ENCODE measurements at regions not wholly inside any gene's neighbourhood (a gene's known extent, or its start where the extent isn't known, plus 50 kb on each side); places are given as distances from the start of the nearest gene placed in this dataset.
"Not testable (repeated sequence)": the region's sequence is repeated elsewhere in the genome, so short reads cannot be mapped to it uniquely, and the experiment has no call there.

- no peak for DNase-seq
Measured at GRCh38 chr1:244106837-244107493, 55.9 kb downstream of the ZBTB18 start.

DNA sequence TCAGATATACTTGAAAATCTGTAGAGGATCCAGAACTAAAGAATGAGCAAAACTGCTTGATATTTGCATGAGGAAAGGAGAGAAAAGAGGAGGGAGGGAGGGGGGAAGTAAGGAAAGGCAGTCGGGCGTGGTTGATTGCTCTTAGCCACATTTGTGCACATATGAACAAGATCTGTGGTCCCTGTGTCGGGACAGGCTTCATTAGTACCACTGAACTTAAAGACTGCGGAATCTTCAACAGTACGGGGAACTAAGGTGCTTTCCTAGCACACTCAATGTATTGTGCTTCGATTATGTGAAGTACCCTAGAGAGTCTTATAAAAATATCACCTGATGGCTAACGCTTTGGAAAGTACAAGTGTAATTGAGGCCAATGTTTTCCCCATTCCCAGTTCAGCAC lies 59.9 kb downstream of the ZBTB18 start:
- no peak for DNase-seq

- no peak for DNase-seq
Measured at GRCh38 chr1:244112041-244112440, 61.0 kb downstream of the ZBTB18 start.

- DNase-seq = no peak
Measured at GRCh38 chr1:244112636-244113035, 61.6 kb downstream of the ZBTB18 start.

DNA sequence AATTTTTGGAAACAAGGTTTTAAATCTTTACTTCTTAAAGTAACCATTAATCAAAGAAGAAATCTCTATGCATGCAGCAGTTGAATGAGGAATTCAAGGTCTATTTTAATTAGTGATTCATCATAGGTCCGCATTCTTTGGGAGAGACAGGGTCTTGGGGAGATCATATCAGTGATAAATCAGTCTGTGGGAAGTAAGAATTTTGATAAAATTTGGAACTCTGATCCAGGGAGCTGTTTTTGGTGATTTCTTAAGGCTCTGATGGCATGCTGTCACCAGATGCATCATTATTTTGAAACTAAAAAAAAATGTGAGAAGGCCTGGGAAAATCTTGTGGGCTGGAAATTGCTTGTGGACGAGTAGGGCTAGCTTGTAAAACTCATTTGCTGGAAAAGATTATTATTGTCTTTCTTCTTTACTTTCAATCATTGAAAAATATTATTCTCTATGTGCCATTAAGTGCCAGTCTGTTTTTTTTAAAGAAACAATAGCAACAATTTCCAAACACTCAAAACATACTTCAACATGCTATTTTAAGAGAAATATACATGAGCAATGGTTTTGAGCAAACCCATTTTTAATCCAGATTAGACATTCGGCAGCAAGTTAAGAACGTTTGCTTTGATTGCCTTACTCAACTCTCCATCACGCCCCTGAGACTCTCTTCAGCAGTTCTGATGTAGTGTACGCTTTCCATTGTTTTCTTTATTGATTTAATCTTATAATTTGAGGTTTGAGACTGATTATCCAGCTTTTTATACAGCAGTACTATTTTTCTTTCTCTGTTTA lies 62.6 kb downstream of the ZBTB18 start:
- DNase-seq = no peak

DNA sequence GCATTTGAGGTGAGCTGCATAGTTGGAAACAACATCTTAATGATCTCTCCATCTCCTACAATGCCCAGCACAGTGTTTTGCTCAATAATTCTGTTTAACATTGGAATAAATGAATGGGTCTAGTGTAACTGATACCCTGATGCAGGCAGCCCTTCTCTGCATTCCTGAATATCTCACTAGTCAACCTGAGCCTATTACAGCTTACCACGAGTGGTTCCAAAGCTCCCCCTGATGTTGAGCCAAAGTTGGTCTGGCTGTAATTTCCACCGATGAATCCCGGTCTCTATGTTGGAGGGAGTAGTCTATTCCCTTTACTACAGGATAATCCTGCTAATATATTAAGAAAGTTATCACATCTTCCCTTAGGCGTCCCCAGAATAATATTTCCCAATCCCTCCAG lies 63.8 kb downstream of the ZBTB18 start:
- no peak for DNase-seq

DNA sequence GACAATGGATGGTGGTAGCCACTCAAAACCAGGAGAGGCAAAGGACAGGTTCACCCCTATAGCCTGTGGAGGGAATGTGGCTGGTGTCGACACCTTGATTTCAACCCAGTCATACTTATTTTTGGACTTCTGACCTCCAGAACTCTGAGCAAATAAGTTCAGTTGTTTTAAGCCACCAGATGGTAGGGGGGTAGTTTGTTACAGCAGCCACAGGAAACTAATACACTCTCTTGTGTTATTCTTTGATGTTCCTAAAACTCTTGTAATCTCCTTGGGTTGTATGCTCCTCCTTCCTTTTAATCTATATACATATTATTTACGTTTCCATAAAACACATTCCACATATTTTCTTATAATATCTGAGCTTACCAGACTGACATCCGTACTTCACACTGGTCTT lies 65.9 kb downstream of the ZBTB18 start:
- DNase-seq = no peak

- DNase-seq = no peak
Measured at GRCh38 chr1:244118109-244118761, 67.2 kb downstream of the ZBTB18 start.

GRCh38 chr1:244128591-244129383 lies 77.7 kb downstream of the ZBTB18 start:
- DNase-seq = no peak

DNA sequence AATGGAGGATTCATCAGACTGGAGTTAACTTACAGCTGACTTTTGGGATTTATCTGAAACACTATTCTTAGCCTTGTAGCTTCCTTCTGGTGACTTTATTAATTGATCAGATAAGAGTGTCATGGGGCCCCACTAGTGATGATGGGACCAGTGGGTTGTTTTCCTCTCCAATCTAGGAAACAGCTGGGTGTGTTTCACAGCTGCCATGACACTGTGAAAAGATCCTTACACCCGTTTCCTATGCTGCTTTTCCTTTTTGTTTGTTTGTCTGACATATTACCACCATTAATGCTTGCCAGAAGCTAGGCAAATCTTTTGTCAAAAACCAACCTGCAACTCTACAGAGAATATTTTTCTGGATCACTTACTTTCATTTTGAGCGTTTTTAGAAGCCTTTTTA lies 86.2 kb downstream of the ZBTB18 start:
- no peak for DNase-seq

DNA sequence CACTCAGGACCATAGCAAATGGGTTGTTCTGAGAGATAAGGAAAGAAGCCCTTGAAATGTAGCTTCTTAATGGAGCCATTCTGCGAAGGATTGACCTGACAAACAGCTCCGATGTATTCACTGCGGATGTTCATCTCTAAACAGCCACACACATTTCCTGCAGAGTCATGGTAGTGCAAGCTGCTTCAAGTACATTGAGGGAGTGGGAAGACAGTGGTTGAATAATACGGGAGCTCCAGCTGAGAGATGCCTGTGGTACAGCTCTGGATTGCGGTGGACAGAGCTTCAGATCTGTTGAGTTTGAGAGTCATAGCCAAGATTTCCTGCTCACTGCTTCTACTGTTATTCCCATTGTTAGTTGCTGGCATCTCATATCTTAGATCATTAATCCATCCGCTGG lies 86.6 kb downstream of the ZBTB18 start:
- no peak for DNase-seq

DNA sequence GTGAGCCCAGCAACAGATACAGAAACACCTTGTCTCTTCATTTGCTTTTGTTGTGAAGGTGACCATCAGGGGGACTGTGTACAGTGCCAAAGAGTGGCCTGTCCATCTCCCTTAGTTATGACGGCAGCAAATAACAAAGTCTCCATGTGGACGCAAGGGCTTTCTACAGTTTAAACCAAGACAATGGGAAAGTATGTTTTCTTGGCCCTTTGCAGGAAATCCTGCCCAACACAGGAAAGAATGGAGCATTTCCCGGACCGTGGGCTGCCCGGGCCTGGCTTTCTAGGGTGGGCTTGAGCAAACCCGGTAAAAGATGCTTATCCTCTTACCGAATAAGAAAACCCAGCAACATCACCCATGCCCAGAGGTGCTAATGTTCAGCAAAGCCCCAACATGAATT lies 87.3 kb downstream of the ZBTB18 start:
- DNase-seq = no peak

DNA sequence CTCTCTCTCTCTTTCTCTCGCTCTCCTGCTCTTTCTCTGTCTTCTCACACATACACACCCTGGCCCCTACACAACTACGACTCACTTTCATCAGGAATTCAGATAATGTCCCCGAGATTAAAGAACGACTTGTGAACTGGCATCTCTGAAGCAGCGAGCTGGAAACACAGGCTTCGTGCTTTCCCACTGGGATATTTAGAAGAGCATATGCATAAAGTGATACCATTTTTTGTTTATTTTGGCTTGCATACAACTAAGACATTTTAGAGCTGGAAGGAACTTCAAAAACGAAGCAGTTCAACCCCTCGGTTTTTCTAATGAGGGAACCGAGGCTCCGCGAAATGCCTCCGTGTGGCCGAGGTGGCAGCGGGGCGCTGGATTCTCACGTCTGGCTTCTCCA lies 88.6 kb downstream of the ZBTB18 start:
- DNase-seq = no peak

- DNase-seq = no peak
Measured at GRCh38 chr1:244140420-244140819, 89.3 kb downstream of the ZBTB18 start.

GRCh38 chr1:244144053-244144452 lies 93.0 kb downstream of the ZBTB18 start:
- DNase-seq = no peak

DNA sequence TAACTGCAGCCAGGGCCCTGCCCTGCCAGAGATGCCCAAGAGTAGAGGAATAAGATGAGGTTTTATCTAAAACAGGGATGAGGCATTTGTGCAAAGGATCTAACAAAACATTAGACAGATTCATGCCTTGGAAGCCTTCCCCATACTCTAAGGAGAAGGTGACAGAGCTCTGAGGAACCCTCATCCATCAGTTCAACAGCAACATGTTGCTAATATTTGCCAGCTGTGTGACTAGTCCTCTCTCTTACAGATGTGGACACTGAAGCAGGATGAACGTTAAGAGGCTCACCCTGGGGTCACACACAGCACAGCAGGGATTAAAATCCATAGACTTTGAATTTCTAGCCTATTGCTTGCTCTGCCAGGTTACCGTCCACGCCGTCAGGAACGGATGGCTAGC lies 99.0 kb downstream of the ZBTB18 start:
- no peak for DNase-seq

- no peak for DNase-seq
Measured at GRCh38 chr1:244150665-244151064, 99.6 kb downstream of the ZBTB18 start.

GRCh38 chr1:244151537-244151936 lies 100.5 kb downstream of the ZBTB18 start:
- no peak for DNase-seq

DNA sequence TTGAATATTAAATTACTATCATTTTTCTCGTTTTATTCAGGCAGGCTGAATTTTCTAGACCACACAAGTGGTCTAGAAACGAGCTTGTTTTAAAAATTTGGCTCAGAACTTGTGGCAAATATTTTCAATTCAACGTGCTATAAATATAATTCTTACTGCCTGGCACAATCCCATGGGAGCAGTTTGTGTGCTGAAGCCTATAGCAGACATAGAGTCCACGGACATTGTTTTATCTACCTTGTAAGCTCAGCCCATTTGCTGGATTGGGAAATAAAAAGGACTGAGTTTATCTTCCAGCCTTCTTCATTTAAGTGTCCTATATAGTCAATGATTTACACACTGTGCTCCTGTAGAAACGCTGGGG lies 103.4 kb downstream of the ZBTB18 start:
- no peak for DNase-seq

- DNase-seq = no peak
Measured at GRCh38 chr1:244154872-244155531, 103.9 kb downstream of the ZBTB18 start.

GRCh38 chr1:244155661-244156060 lies 104.6 kb downstream of the ZBTB18 start:
- DNase-seq = no peak

DNA sequence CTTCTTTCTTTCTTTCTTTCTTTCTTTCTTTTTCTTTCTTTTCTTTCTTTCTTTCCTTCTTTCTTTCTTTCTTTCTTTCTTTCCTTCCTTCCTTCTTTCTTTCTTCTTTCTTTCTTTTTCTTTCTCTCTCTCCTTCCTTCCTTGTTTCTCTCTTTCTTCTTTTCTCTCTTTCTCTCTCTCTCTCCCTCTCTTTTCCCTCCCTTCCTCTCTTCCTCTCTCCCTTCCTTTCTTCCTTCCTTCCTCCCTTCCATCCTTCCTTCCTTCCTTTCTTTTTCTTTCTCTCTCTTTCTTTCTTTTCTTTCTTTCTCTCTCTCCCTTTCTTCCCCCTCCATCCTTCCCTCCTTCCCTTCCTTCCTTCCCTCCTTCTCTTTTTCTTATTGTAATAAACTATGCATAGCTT lies 105.5 kb downstream of the ZBTB18 start:
- not testable (repeated sequence) for DNase-seq
